T-helper 9 cell (primary cell): ENCODE measurements at regions not wholly inside any gene's neighbourhood (a gene's known extent, or its start where the extent isn't known, plus 50 kb on each side); places are given as distances from the start of the nearest gene placed in this dataset.
"Not testable (repeated sequence)": the region's sequence is repeated elsewhere in the genome, so short reads cannot be mapped to it uniquely, and the experiment has no call there.

Source experiments
- DNase-seq: peaks from one replicate; pipeline ENCODE4 v3.0.0-alpha.2; 2020

DNA sequence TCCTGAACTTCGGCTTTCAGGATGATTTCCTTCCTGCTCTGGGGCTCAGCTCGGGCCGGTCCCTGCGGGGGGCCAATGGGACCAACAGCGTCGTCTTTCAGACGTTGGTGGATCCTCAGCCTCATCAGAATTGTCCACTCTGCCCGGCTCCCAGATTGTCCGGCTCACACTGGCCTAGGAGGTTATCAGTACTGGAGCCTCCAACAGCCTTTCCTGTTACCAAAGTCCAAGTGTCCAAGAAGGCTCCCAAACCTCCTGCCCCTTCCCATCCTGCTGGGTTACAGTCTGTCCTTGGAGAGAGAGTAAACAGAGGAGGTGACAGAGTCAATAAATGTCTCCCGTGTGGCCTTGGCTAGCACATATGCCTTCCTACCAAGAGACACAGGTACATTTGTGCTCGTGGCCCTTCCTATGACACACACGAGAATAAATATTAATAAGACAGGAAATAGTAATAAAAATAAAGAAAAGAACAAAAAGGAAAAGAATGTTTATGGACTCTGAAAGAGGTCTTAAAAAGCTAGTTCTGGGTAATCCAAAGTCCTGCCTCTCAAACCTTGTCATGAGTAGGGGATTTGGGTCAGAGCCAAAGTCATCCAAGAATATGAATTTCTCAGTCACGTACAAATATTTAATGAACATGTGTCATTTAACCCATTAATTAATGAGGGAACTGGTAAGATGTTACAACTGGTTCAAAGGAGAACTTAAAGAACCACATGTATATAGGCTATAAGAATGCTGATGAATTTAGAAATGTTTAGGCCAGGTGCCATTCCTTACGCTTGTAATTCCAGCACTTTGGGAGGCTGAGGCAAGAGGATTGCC, 80.8 kb upstream of the SLC2A1 start:
- no peak for DNase-seq

DNA sequence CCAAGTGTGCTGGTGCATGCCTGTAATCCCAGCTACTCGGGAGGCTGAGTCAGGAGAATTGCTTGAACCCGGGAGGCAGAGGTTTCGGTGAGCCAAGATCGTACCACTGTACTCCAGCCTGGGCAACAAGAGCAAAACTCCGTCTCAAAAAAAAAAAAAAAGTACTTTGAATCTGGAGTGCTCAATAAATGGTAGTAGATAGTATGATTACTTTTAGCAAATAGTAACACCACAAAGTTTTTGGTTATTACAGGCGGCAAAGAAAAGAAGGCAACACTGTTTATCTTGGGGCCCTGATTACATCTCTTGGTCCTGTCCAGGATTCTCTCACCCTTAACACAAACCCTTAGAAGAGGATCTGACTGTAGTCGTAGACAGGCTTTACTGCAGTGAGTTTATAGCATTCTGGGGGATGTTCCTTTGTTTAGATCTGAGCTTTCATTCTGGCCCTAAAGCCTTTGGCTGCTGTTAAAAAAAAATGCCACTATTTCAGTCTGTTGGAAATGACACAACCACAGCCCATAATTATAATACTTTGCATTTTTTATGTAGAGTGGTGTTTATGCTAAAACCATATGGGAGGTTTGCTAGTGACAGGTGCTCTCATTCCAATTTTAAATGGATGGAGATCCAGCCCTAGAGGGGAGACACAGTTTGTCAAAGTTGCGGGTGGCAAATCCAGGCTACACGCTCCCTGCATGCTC, 79.7 kb upstream of the SLC2A1 start:
- no peak for DNase-seq

DNA sequence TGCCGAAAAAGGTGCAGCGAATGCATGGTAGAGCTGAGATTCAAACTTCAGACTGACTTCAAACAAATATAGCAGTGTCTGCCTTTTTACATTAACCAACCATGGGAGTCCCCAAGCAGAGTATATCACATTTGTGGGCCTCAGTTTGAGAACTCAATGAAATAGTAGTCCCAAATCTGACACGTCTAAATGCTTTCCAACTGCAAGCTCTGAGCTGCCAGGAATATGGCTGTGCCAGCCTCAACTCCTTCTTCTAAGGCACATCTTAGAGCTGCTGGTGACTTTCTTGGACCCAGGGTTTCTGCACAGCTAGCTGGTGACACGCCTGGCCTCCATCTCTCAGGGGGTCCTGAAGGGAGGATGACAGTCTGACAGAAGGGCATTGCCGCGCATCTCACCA, 78.8 kb upstream of the SLC2A1 start:
- no peak for DNase-seq

DNA sequence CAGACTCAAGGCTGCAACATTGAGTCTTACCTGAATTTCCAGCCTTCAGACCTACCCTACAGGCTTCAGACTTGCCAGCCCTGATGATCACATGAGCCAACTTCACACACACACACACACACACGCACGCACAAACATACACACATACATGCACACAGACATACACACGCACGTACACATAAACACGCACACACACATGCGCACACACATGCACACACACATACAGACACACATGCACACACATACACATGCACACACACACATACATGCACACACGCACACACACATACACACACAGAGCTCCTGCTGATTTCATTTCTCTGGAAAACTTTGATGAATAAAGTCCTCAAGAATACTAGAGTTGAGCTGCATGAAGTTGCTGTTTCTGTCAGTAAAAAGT, 78.3 kb upstream of the SLC2A1 start:
- no peak for DNase-seq

DNA sequence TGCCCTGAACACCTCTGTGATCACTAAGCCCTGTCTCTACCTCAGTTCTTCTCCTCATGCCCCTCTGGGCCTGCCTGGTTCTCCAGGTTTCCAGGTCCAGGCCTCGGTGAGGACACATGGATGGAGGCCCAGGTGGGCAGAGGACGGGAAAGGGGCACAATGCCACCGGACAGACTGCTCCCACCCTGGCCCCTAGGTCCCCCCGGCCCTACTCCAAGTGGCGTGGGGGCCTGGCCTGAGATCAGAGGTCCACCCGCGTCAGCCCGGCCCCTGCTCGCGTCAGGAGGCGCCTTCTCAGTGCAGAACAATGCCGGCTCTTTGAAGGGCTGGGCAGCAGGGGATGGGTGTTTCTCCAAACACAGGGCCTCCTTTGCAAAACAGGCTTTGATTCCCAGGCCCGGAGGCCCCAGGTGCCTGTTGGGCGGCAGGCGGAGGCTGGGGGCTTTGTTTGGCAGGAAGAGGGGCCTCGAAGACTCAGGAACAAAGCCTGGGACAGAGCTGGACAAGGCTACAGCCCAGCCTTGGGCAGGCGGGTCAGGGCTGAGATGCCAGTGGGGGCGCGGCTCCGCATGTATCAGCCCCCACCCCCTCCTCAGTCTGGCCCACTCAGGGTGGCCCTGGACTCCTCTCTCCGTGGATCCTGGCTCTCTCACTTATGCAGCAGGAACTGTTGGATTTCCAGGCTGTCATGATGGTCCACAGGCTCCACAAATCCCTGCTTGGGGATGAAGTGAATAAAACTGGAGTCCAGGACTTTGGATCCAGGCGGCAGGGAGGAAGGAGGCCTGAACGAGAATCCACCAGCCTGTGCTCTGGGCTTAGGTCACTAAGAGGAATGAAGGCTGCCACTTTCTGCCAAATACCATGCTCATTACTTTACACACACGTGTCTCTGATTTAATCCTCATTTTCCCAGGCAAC, 77.4 kb upstream of the SLC2A1 start:
- no peak for DNase-seq

DNA sequence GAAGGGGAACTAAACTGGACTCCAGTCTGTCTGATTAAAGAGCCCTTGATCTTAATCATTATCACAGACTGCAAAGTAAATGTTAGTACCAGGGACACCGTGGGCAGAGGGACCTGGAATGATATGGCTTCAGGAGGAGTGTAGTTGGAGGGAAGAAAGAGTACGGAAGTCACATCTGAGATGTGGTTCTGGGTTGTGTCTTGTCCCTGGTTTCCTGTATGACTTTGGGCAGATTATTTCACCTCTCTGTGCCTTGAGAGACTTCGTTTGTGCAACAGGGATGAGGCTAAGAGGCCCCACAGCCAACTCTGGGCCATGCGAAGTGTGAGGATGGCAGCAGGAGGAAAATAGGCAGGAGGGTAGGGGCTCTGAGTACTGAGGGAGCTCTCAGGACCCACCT, 76.1 kb upstream of the SLC2A1 start:
- DNase-seq, result no peak

DNA sequence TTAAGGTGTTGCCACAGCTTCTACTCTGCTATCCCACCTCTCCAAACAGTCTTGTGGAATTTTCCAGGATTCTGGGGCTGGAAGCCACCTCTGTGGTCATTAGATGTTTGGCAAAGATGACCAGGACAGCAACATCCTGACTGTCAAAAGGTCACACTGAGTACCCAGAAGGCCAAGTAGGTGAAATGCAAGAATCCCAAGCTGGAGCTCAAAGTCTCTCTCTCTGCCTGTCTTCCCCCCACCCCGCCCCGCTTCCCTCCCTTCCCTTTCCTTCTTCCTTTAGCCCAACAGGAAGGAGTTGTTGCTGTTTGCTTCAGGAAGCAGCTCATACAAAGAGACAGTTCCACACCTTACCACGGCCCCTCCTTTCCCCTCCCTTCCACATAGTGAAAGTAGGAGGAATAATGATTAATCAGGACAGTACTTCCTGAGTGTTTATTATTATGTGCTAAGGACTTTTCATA, 75.6 kb upstream of the SLC2A1 start:
- no peak for DNase-seq

DNA sequence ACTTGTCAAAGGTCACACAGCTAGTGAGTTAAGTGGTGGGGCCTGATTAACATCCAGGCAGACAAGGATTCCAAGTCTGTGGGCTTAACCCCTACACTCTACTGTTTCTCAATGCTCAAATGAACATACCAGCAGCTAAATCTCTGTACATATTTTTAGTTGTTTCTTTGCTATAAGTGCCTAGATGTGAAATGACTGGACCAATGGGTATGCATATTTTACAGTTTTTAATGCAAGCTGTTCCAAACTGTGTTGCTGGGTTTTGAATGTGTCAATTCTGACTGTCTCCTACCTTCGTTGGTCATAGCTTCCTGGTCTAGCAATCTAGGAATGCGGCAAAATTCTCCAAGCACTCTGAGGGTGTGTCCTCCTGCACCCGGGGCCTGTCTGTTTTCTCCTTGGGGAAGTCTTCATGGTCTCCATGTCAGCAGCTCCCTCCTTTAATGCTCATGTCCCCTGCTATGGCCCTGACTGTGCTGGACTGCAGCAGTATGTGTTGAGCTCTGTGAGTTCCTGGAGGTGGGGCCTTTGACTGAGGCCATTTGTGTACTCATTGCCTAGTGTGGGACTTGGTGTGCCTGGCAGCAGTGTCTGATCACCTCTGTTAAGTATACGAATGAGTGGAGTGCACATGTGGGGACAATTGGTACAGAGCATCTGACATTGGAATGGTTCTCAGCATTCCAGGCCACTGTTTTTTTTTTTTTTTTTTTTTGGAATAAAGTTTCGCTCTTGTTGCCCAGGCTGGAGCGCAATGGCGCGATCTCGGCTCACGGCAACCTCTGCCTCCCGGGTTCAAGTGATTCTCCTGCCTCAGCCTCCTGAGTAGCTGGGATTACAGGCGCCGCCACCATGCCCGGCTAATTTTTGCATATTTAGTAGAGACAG, 72.9 kb upstream of the SLC2A1 start:
- DNase-seq, result no peak

DNA sequence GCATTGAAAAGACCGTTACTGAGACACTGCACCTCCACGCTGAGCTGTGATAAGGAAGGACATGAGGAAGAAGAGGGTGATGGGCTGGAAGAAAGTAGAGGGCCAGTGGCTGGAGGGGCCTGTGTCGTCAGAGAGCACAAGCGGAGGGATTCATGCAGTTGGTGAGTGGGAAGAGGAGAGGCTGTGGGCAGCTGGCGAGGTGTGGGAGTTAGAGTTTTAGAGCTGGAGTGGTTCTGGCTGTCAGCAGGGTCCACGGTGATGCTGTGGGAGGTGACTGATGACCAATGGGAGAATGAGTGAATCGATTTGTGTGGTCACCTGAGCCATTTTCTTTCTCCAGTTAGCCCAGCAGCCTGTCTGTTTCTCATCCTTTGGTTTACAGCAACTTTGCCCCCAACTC, 66.2 kb upstream of the SLC2A1 start:
- DNase-seq, result no peak

DNA sequence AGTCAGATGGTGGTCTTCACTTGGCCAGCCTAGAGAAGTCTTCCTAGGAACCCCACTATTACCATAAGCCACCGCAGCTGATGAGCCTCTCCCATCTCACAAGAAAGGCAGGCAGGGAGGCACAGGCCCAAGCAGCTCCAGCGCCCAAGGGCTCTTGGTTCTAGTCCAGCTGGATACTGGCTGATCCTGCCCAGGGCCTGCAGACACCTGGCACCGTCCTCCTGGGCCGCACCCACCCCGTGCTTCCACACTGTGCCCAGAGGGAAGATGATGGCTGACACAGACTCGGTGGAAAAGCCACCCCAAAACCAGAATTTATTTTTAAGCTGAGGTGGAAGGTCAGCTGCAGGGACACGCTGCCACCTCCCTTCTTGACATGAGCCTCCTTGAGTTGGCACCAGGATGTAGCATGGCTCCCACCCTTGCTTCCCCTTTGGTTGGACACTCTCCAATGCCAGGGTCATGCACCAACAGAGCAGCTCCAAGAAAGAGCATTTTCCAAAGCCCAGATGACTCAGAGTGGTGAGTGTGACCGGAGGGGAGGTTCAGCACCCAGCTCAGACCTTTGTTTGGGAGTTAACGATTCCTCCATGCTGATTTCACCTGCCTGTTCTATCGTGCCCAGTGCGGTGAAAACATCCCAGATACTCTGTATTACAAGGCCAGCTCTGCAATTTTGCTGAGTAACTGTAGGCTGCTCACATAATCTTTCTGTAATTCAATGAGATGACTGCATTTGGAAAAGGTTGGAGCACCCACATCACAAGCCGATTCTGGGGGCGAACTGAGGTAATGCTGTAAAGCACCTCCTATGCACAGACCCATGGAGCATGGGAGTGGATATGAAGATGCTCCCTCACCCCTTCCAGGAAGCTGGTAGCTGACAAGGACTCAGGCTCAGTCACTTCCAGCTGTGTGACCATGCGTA, 63.1 kb upstream of the SLC2A1 start:
- no peak for DNase-seq

DNA sequence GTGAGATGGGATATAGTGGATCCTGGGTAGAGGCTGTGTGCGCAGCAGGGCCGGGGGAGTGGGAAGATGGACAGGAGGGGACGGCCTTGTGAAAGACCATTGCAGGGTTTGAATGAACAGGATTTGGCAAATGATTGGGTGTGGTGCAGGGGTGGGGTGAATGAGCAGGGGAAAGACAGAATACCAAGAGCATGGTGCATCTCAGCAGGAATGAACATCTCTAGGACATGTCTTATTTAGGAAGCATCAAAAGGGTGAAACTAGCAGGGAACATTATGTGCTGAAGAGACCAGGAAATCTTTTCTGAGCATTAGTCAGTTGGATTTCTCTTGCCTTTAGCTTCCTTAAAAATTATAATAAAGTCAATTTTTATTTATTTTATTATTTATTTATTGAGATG, 60.6 kb upstream of the SLC2A1 start:
- no peak for DNase-seq

DNA sequence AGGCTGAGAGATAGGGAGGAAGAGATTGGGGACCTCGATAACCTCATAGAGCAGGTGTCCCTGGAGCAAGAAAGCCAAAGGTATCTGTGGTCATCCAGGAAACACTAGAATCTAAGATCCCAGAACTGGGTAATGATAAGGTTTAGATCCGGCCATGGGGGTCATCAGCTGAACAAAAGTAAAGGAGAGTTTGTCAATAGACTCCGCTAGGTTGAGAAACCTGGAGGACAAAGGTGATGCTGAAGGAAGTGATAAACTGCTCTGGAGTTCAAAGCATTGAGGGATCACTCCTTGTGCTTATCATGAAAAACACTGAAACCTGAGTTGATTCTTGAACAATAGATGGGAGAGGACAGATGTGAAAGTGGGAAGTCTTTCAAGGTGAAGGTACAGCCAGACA, 59.5 kb upstream of the SLC2A1 start:
- DNase-seq, result no peak

DNA sequence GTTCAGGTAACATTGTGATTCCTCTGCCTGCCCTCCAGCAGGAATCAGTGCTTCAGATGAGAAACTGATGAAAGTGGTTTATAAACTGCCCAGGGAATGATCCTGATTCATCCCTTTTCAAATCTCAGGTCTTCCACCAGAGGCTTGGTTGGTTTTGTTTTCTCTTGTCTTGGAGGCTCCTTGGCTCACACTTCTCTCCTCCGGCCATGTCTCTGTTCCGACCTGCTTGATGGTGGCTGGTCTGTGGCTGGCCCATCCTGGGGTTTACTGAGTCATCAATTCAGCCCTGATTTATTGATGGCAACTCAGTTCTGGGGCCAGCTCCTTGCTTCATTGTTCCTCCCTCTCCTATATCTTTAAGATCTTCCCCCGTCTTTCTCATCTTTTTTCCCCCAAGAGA, 56.6 kb upstream of the SLC2A1 start:
- no peak for DNase-seq

DNA sequence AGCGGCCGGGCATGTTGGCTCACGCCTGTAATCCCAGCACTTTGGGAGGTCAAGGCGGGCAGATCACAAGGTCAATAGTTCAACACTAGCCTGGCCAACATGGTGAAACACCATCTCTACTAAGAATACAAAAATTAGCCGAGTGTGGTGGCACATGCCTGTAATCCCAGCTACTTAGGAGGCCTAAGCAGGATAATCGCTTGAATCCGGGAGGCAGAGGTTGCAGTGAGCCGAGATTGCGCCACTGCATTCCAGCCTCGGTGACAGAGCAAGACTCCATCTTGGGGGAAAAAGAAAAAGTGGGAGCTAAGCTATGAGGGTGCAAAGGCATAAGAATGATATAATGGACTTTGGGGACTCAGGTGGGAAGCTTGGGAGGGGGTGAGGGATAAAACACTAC, 55.9 kb upstream of the SLC2A1 start:
- DNase-seq, result not testable (repeated sequence)

DNA sequence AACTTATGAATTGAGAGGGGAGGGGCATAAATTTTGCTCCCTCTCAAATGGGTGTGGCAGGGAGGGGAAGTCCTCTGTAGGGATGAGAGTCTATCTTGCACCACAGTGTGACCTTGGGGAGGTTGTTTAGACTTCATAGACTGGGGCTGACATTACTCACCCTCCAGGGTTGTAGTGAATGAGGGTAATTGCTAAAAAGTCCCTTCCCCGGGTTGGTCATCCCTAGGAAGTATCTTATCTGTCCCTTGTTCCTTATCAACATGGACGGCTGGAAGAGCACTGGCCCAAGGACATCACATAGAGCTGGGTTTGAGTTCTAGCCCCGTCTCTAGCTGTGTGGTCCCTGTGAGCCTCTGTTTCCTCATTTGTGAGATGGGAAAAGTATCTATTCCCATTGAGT, 52.4 kb upstream of the SLC2A1 start:
- no peak for DNase-seq

DNA sequence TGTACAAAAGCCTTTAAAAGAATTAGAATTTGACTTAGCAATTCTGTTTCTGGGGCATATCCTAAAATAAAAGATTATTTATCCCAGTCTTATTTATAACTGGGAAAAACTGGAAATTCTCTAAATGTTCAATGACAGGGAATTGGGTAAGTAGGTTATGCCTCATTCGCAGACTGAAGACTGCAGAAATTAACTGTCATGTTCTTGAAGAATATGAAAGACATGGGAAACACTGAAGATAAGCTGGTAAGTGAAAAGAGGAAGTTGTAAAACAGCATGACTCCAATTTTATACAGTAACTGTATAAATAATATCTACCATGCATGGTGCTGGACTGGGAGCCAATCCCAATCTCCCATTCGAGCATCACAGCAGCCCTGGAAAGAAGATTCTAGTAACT, 50.6 kb upstream of the SLC2A1 start:
- no peak for DNase-seq

DNA sequence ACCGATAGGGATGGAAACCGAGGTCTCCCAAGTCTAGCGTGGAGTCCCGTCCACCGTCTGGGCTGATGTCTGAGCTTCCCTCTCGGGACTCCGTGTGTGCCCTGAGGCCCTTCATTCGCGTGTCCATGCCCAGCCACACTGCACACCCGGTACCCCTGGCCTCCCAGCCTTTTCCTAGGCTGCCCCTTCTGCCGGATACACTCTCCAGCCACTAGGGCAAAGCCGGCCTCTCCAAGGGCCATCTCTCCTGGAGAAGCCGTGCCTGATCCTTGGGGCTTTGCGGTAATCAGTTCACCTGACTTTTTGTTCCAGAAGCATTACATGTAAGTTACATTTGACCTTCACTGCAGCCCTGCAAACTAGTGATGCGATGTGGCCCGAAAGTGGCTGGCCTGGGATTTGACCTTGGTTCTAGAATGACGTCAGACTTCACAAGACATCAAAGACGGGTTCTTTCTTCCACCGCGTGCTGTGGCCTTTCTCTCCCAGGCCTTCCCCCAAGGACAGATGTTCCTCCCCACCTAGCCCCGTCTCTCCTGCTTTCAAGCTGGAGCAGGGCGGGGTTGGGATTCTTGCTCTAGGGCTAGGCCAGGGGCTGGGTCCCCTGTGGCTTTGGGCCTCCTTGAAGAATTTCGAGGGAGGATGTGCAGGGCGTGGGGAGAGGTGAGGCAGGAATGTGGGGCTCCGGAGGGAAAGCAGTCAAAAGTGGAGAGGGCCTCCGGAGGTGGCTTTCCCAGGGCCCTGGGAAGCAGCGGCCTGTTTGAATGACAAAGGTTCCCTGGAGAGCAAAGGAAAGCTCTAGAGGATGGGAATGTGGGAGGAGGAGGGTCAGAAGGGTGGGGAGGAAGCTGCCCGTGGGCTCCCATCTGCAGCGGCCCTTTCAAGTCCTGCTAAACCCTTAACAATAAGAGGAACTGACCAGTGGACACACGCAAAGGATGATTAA, 49.7 kb upstream of the SLC2A1 start:
- no peak for DNase-seq
